PC-3 (cell line): ENCODE measurements at regions not wholly inside any gene's neighbourhood (a gene's known extent, or its start where the extent isn't known, plus 50 kb on each side); places are given as distances from the start of the nearest gene placed in this dataset.

Experiments
- ATAC-seq: fragments of 200-7000 bp; cut with Tn5 transposase; 2 replicates; pipeline ENCODE4 v1.9.1; 2020; ENCODE audit warnings: mild to moderate bottlenecking, moderate library complexity
- BruUV-seq: library from RNA; stranded (reverse); fragments of 400-500 nt; replicated peaks from 2 replicates; lab custom pipeline; 2021; lab: Mats Ljungman, UMichigan
- CTCF ChIA-PET: fragments of 300-600 bp; sonication (Branson Sonifier 250); formaldehyde crosslinking; loops from one replicate; lab custom pipeline; 2022; ENCODE audit warnings: antibody characterized with exemption; lab: Charles Lee
- POLR2A ChIA-PET: fragments of 300-600 bp; sonication (Branson Sonifier 250); formaldehyde crosslinking; loops from one replicate; lab custom pipeline; 2022; ENCODE audit warnings: antibody characterized with exemption; ENCODE audit not compliant: unreplicated experiment; lab: Charles Lee
- DNase-seq: peaks from one replicate; pipeline ENCODE4 v3.0.0-alpha.2; 2015
- H2AFZ ChIP-seq: fragments of 300-600 bp; sonication (generic); 2 replicates; pipeline ENCODE4 v1.6.0; 2016; ENCODE audit warnings: antibody characterized with exemption, low read length
- H3F3A ChIP-seq: fragments of 300-600 bp; sonication (generic); one replicate; pipeline ENCODE4 v1.6.0; 2017; ENCODE audit warnings: antibody characterized with exemption, low read length, control low read depth, mild to moderate bottlenecking; ENCODE audit not compliant: unreplicated experiment
- H3K27ac ChIP-seq: fragments of 300-600 bp; sonication (generic); 2 replicates; pipeline ENCODE4 v1.5.1; 2016; ENCODE audit warnings: mild to moderate bottlenecking, low read length
- H3K27me3 ChIP-seq: fragments of 300-600 bp; sonication (generic); 2 replicates; pipeline ENCODE4 v1.6.1; 2016; ENCODE audit warnings: low read length, mixed read lengths
- H3K36me3 ChIP-seq: fragments of 300-600 bp; sonication (generic); 2 replicates; pipeline ENCODE4 v1.6.1; 2016; ENCODE audit warnings: low read depth, mixed run types, low read length, mixed read lengths
- H3K4me1 ChIP-seq: fragments of 300-600 bp; sonication (generic); 2 replicates; pipeline ENCODE4 v1.5.1; 2016; ENCODE audit warnings: low read length; ENCODE audit not compliant: insufficient read depth
- H3K4me2 ChIP-seq: fragments of 300-600 bp; sonication (generic); 2 replicates; pipeline ENCODE4 v1.6.0; 2016; ENCODE audit warnings: low read length
- H3K4me3 ChIP-seq: fragments of 300-600 bp; sonication (generic); 2 replicates; pipeline ENCODE4 v1.5.1; 2016; ENCODE audit warnings: mild to moderate bottlenecking, low read length, mixed read lengths
- H3K79me2 ChIP-seq: fragments of 300-600 bp; sonication (generic); 2 replicates; pipeline ENCODE4 v1.6.1; 2017; ENCODE audit warnings: low read length, mixed read lengths
- H3K9ac ChIP-seq: fragments of 300-600 bp; sonication (generic); 2 replicates; pipeline ENCODE4 v1.6.0; 2016; ENCODE audit warnings: mild to moderate bottlenecking, low read length
- H3K9me2 ChIP-seq: fragments of 300-600 bp; sonication (generic); replicated peaks from 2 replicates; pipeline ENCODE4 v1.6.1; 2016; ENCODE audit warnings: mixed run types, low read length, mixed read lengths
- H3K9me3 ChIP-seq: fragments of 300-600 bp; sonication (generic); 2 replicates; pipeline ENCODE4 v1.6.1; 2016; ENCODE audit warnings: low read length, mixed read lengths
- H4K20me1 ChIP-seq: fragments of 300-600 bp; sonication (generic); 2 replicates; pipeline ENCODE4 v1.6.1; 2016; ENCODE audit warnings: low read length, mixed read lengths
- EZH2 ChIP-seq: fragments of 300-600 bp; sonication (generic); IDR thresholded peaks from one replicate; pipeline ENCODE4 v1.6.1; 2017; ENCODE audit warnings: antibody characterized with exemption, mild to moderate bottlenecking, low read length; ENCODE audit not compliant: unreplicated experiment
- EZH2phosphoT487 ChIP-seq: fragments of 300-600 bp; sonication (generic); IDR thresholded peaks from 2 replicates; pipeline ENCODE4 v1.6.1; 2018; ENCODE audit warnings: mild to moderate bottlenecking, antibody characterized with exemption, low read length, borderline replicate concordance
- intact Hi-C: fragments of 100-400 bp; cut with micrococcal nuclease; formaldehyde crosslinking; loops from 2 replicates; pipeline ENCODE4 v1.9.0; 2023
- TF ChIP-seq, protein P1 (sequence below): fragments of 300-600 bp; sonication (generic); conservative IDR thresholded peaks from 2 replicates; pipeline ENCODE4 v1.5.1; 2017; ENCODE audit warnings: antibody characterized with exemption, low read depth, mild to moderate bottlenecking, low read length

DNA sequence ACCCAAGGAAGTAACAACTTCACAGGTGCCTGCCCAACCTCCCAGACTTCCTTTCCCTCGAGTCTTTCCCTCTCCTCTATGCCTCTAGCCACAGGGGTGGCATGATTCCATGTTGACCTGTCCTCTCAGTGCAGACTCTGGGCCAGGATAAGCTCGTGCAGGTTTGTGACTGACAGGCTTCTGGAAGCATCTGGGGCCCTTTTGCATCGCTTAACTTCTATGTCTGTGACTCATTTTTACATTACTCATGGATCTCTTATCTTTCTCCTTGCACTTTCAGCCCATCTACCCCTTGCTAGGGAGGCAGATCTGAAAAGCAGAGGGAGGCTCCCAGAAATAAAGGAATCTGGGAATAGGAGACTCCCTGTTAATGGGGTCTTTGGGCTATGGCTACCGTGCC, 98.5 kb upstream of the RIOK3 start:
- no peak overlapping the region for H3K4me2 ChIP-seq
- TF ChIP-seq, protein P1, sequence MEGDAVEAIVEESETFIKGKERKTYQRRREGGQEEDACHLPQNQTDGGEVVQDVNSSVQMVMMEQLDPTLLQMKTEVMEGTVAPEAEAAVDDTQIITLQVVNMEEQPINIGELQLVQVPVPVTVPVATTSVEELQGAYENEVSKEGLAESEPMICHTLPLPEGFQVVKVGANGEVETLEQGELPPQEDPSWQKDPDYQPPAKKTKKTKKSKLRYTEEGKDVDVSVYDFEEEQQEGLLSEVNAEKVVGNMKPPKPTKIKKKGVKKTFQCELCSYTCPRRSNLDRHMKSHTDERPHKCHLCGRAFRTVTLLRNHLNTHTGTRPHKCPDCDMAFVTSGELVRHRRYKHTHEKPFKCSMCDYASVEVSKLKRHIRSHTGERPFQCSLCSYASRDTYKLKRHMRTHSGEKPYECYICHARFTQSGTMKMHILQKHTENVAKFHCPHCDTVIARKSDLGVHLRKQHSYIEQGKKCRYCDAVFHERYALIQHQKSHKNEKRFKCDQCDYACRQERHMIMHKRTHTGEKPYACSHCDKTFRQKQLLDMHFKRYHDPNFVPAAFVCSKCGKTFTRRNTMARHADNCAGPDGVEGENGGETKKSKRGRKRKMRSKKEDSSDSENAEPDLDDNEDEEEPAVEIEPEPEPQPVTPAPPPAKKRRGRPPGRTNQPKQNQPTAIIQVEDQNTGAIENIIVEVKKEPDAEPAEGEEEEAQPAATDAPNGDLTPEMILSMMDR: no peak
- TF ChIP-seq EZH2phosphoT487 (no peak), EZH2 (no peak)
- intact Hi-C loops: no loop called here
- H3K9ac ChIP-seq: no peak overlapping the region
- H3K27me3 ChIP-seq: no peaks in the 10 kb centered on the region
- H3K27ac ChIP-seq: no peak overlapping the region
- no peaks in the 10 kb centered on the region; the same call in none of the 2 replicates for H3K36me3 ChIP-seq
- no peak overlapping the region for H3K4me3 ChIP-seq
- no peaks in the 10 kb centered on the region for H3K9me3 ChIP-seq
- no peaks in the 10 kb centered on the region for H3K79me2 ChIP-seq
- H2AFZ ChIP-seq: no peak overlapping the region
- ATAC-seq (peak; percentile 91), DNase-seq (peak; percentile 60)
- no peaks in the 10 kb centered on the region for H3K9me2 ChIP-seq
- no TSS peak for BruUV-seq
- CTCF ChIA-PET: no interaction called here
- POLR2A ChIA-PET: no interaction called here
- no peaks in the 10 kb centered on the region for H3F3A ChIP-seq
- no peaks in the 10 kb centered on the region for H4K20me1 ChIP-seq
- peaks cover 7% of the 10 kb centered on the region for H3K4me1 ChIP-seq

DNA sequence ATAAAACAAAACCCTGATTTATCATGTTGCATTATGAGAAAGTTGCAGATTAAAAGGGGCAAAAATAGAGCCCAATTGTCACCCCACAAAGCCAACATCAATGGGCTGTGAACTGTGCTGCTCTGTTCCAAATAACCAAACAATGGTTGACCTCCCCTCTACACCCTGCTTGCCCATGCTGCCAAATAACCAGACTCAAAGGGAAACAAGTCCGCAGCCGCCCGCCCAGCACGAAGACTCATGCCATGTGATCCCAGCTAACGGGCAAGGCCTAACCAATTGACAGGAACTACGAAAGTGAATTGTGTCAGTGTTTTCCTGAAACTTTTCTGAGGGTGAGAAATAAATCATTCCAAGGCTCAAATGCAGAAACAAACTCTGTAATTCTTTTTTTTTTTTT, 97.9 kb upstream of the RIOK3 start:
- no peaks in the 10 kb centered on the region for H3K9me2 ChIP-seq
- no TSS peak for BruUV-seq
- no peaks in the 10 kb centered on the region for H3K27me3 ChIP-seq
- intact Hi-C loops: no loop called here
- H3K4me2 ChIP-seq: no peak overlapping the region
- H3K4me3 ChIP-seq: no peak overlapping the region
- H4K20me1 ChIP-seq: no peaks in the 10 kb centered on the region
- no peak for ATAC-seq
- no peaks in the 10 kb centered on the region for H3K9me3 ChIP-seq
- POLR2A ChIA-PET: no interaction called here
- no peak overlapping the region for H3K27ac ChIP-seq
- no peak overlapping the region for H3K9ac ChIP-seq
- no peaks in the 10 kb centered on the region for H3K79me2 ChIP-seq
- peaks cover 7% of the 10 kb centered on the region for H3K4me1 ChIP-seq
- DNase-seq: no peak
- no peaks in the 10 kb centered on the region; the same call in none of the 2 replicates for H3K36me3 ChIP-seq
- CTCF ChIA-PET: no interaction called here
- TF ChIP-seq EZH2: no peak
- no peak for TF ChIP-seq EZH2phosphoT487
- TF ChIP-seq, protein P1: no peak
- no peak overlapping the region for H2AFZ ChIP-seq
- H3F3A ChIP-seq: no peaks in the 10 kb centered on the region

DNA sequence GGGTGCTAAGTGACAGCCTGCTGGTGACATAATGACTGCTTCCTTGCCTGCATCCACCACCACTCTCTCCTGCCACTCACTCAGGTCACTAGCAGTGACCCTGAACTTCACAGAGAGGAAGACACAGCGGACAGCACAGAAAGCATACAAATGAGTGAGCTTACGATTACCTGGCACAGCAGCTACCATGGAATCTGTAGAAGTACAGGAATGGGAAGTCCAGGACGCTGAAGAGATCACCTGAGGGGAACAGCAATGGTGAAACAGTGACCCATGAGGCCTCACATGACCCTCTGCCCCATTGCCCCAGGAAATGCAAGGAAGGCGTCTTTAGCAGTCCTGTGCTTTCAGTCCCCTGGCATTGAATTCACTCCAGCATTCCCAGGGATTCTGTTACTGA, 96.7 kb upstream of the RIOK3 start:
- no peaks in the 10 kb centered on the region; the same call in none of the 2 replicates for H3K36me3 ChIP-seq
- no peaks in the 10 kb centered on the region for H3K9me3 ChIP-seq
- DNase-seq (no peak), ATAC-seq (no peak)
- intact Hi-C loops: no loop called here
- no peak overlapping the region for H3K4me3 ChIP-seq
- POLR2A ChIA-PET: no interaction called here
- H3K4me2 ChIP-seq: no peak overlapping the region
- no peaks in the 10 kb centered on the region for H3K27me3 ChIP-seq
- TF ChIP-seq EZH2phosphoT487 (no peak), EZH2 (no peak)
- TF ChIP-seq, protein P1: no peak
- CTCF ChIA-PET: no interaction called here
- no peak overlapping the region for H3K9ac ChIP-seq
- H4K20me1 ChIP-seq: no peaks in the 10 kb centered on the region
- no peaks in the 10 kb centered on the region for H3F3A ChIP-seq
- peaks cover 7% of the 10 kb centered on the region for H3K4me1 ChIP-seq
- H3K27ac ChIP-seq: no peak overlapping the region
- no peaks in the 10 kb centered on the region for H3K9me2 ChIP-seq
- H2AFZ ChIP-seq: no peak overlapping the region
- BruUV-seq: no TSS peak
- no peaks in the 10 kb centered on the region for H3K79me2 ChIP-seq
